ENCODE measurements at regions not wholly inside any gene's neighbourhood (a gene's known extent, or its start where the extent isn't known, plus 50 kb on each side); places are given as distances from the start of the nearest gene placed in this dataset.

DNA sequence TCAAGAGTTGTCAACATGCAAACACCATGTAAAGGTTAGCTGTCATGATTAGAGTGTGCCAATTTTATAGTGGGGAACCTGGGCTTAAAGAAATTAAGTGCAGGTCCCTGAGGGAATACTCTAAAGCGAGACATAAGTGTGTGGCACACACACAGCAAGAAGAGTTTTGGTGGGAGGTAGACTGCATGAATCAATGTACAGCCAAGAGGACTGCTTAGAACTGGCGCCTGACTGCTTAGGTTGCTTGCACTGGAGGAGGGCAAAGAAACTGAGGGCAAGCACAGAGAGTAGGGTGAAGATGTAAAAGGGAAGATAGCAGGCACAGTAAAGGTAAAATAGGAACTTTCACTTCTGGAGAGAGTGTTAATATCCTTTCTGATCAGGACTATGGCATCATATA is 184.9 kb downstream of the SOX2 start:
- peak; percentile 62; the same call in 1 of the 2 replicates for ATAC-seq
- Histone ChIP-seq H3K4me1 (ENCODE audit: control insufficient read depth, insufficient read depth, low read length) (no peaks in the 10 kb centered on the region), H3K27ac (ENCODE audit: low read length) (no peak overlapping the region), H3K4me3 (ENCODE audit: low read depth in 2 of 2, low read length in 2 of 2) (no peak overlapping the region), H3K9me3 (ENCODE audit: control insufficient read depth, insufficient read depth, low read depth, low read length) (no peaks in the 10 kb centered on the region), H3K27me3 (ENCODE audit: control insufficient read depth, insufficient read depth, low read length) (no peaks in the 10 kb centered on the region), H3K36me3 (ENCODE audit: control insufficient read depth, insufficient read depth, low read length) (no peaks in the 10 kb centered on the region)
- TF ChIP-seq SIN3A (IDR thresholded peaks at IDR 0.05; ENCODE audit: borderline replicate concordance, insufficient read depth, low read depth, low read length) (no peak), POLR2AphosphoS5 (IDR thresholded peaks at IDR 0.05; ENCODE audit: low read depth, low read length) (no peak)
- TF ChIP-seq, protein P1, sequence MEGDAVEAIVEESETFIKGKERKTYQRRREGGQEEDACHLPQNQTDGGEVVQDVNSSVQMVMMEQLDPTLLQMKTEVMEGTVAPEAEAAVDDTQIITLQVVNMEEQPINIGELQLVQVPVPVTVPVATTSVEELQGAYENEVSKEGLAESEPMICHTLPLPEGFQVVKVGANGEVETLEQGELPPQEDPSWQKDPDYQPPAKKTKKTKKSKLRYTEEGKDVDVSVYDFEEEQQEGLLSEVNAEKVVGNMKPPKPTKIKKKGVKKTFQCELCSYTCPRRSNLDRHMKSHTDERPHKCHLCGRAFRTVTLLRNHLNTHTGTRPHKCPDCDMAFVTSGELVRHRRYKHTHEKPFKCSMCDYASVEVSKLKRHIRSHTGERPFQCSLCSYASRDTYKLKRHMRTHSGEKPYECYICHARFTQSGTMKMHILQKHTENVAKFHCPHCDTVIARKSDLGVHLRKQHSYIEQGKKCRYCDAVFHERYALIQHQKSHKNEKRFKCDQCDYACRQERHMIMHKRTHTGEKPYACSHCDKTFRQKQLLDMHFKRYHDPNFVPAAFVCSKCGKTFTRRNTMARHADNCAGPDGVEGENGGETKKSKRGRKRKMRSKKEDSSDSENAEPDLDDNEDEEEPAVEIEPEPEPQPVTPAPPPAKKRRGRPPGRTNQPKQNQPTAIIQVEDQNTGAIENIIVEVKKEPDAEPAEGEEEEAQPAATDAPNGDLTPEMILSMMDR (IDR thresholded peaks at IDR 0.05), result no peak
- TF ChIP-seq, protein P2, sequence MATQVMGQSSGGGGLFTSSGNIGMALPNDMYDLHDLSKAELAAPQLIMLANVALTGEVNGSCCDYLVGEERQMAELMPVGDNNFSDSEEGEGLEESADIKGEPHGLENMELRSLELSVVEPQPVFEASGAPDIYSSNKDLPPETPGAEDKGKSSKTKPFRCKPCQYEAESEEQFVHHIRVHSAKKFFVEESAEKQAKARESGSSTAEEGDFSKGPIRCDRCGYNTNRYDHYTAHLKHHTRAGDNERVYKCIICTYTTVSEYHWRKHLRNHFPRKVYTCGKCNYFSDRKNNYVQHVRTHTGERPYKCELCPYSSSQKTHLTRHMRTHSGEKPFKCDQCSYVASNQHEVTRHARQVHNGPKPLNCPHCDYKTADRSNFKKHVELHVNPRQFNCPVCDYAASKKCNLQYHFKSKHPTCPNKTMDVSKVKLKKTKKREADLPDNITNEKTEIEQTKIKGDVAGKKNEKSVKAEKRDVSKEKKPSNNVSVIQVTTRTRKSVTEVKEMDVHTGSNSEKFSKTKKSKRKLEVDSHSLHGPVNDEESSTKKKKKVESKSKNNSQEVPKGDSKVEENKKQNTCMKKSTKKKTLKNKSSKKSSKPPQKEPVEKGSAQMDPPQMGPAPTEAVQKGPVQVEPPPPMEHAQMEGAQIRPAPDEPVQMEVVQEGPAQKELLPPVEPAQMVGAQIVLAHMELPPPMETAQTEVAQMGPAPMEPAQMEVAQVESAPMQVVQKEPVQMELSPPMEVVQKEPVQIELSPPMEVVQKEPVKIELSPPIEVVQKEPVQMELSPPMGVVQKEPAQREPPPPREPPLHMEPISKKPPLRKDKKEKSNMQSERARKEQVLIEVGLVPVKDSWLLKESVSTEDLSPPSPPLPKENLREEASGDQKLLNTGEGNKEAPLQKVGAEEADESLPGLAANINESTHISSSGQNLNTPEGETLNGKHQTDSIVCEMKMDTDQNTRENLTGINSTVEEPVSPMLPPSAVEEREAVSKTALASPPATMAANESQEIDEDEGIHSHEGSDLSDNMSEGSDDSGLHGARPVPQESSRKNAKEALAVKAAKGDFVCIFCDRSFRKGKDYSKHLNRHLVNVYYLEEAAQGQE (IDR thresholded peaks at IDR 0.05; ENCODE audit: insufficient read depth in 1 of 2, low read depth in 2 of 2, low read length in 1 of 2), result no peak
- intact Hi-C loops (cut with micrococcal nuclease; ENCODE audit: unreplicated experiment), result loop anchor here (10.0 kb wide), 1 partner anchor 192 kb away; no protein-coding TSS in a partner anchor
- BruUV-seq (replicated peaks), result no TSS peak
- DNase-seq (ENCODE audit: low read depth, low spot score), result no peak
- in situ Hi-C loops (cut with HindIII; ENCODE audit: low pct_unique_long_range_greater_than_20kb, low sequenced_read_pairs), result no loop called here
- CTCF ChIA-PET, result no interaction called here
- POLR2A ChIA-PET, result no interaction called here

DNA sequence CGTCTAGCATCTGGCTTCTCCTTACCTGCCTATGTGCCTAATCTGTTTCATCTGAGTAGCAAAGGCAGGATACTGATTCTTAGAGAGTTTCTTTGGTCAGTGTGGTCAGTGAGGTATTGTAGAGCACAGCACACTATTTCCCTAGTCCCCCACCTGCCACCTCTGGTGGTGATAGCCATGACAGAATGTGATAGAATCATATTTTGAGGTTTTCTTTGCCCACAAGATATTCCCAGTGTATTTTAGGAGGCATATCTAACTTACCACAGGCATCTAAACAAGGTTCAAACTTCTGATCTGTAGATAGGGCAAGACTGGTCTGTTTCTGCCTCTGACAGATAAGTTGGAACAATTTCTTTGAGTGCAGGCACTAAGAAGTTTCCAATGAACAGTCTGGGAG is 188.0 kb downstream of the SOX2 start:
- Histone ChIP-seq H3K27me3 (ENCODE audit: control insufficient read depth, insufficient read depth, low read length) (no peaks in the 10 kb centered on the region), H3K27ac (ENCODE audit: low read length) (no peak overlapping the region), H3K4me3 (ENCODE audit: low read depth in 2 of 2, low read length in 2 of 2) (no peak overlapping the region), H3K9me3 (ENCODE audit: control insufficient read depth, insufficient read depth, low read depth, low read length) (no peaks in the 10 kb centered on the region), H3K4me1 (ENCODE audit: control insufficient read depth, insufficient read depth, low read length) (no peaks in the 10 kb centered on the region), H3K36me3 (ENCODE audit: control insufficient read depth, insufficient read depth, low read length) (no peaks in the 10 kb centered on the region)
- TF ChIP-seq TCF7L2 (IDR thresholded peaks at IDR 0.05; ENCODE audit: low read depth, low read length) (no peak), POLR2AphosphoS5 (IDR thresholded peaks at IDR 0.05; ENCODE audit: low read depth, low read length) (no peak), SIN3A (IDR thresholded peaks at IDR 0.05; ENCODE audit: borderline replicate concordance, insufficient read depth, low read depth, low read length) (no peak)
- TF ChIP-seq, protein P2 (IDR thresholded peaks at IDR 0.05; ENCODE audit: insufficient read depth in 1 of 2, low read depth in 2 of 2, low read length in 1 of 2), result no peak
- TF ChIP-seq, protein P1 (IDR thresholded peaks at IDR 0.05), result no peak
- POLR2A ChIA-PET, result no interaction called here
- intact Hi-C loops (cut with micrococcal nuclease; ENCODE audit: unreplicated experiment), result loop anchor here (10.0 kb wide), 1 partner anchor 195 kb away; no protein-coding TSS in a partner anchor
- CTCF ChIA-PET, result interaction anchor here (0.6 kb wide), 1 partner anchor 11 kb away, joined by 5 read pairs; no protein-coding TSS in a partner anchor
- BruUV-seq (replicated peaks), result no TSS peak
- DNase-seq (ENCODE audit: low read depth, low spot score) (no peak), ATAC-seq (no peak)
- in situ Hi-C loops (cut with HindIII; ENCODE audit: low pct_unique_long_range_greater_than_20kb, low sequenced_read_pairs), result no loop called here

All from Panc1 (cell line).